ENCODE measurements at regions not wholly inside any gene's neighbourhood (a gene's known extent, or its start where the extent isn't known, plus 50 kb on each side); places are given as distances from the start of the nearest gene placed in this dataset.
A peak's percentile ranks its signal among the peaks of the same experiment; 100 is the strongest.
"Not testable (repeated sequence)": the region's sequence is repeated elsewhere in the genome, so short reads cannot be mapped to it uniquely, and the experiment has no call there.

GRCh38 chr7:52569151-52569550 lies 466.3 kb upstream of the POM121L12 start:
- DNase-seq = no peak

GRCh38 chr7:52565974-52566373 lies 469.5 kb upstream of the POM121L12 start:
- DNase-seq = no peak

GRCh38 chr7:52555805-52556204 lies 479.6 kb upstream of the POM121L12 start:
- no peak for DNase-seq

- DNase-seq = peak; percentile 53
Measured at GRCh38 chr7:52547308-52547910, 488.0 kb upstream of the POM121L12 start.

GRCh38 chr7:52541198-52541765 lies 494.2 kb upstream of the POM121L12 start:
- not testable (repeated sequence) for DNase-seq

- DNase-seq = no peak
Measured at GRCh38 chr7:52540041-52540440, 495.4 kb upstream of the POM121L12 start.

- no peak for DNase-seq
Measured at GRCh38 chr7:52539414-52539813, 496.0 kb upstream of the POM121L12 start.

- DNase-seq = no peak
Measured at GRCh38 chr7:52537051-52537450, 498.4 kb upstream of the POM121L12 start.

- no peak for DNase-seq
Measured at GRCh38 chr7:52525772-52526341, 509.6 kb upstream of the POM121L12 start.

- no peak for DNase-seq
Measured at GRCh38 chr7:52518869-52519268, 516.6 kb upstream of the POM121L12 start.

GRCh38 chr7:52512656-52513055 lies 522.8 kb upstream of the POM121L12 start:
- DNase-seq = no peak

- no peak for DNase-seq
Measured at GRCh38 chr7:52507546-52508255, 527.7 kb upstream of the POM121L12 start.

GRCh38 chr7:52506325-52506724 lies 529.1 kb upstream of the POM121L12 start:
- DNase-seq = no peak

- DNase-seq = no peak
Measured at GRCh38 chr7:52504561-52504960, 530.9 kb upstream of the POM121L12 start.

- DNase-seq = no peak
Measured at GRCh38 chr7:52502281-52502680, 533.2 kb upstream of the POM121L12 start.

- DNase-seq = no peak
Measured at GRCh38 chr7:52501696-52502095, 533.7 kb upstream of the POM121L12 start.

GRCh38 chr7:52500841-52501240 lies 534.6 kb upstream of the POM121L12 start:
- peak; percentile 45 for DNase-seq

GRCh38 chr7:52498366-52498765 lies 537.1 kb upstream of the POM121L12 start:
- DNase-seq = no peak

- DNase-seq = no peak
Measured at GRCh38 chr7:52486267-52486666, 549.2 kb upstream of the POM121L12 start.

GRCh38 chr7:52482076-52482475 lies 553.4 kb upstream of the POM121L12 start:
- no peak for DNase-seq

GRCh38 chr7:52481571-52481970 lies 553.9 kb upstream of the POM121L12 start:
- no peak for DNase-seq

GRCh38 chr7:52479990-52480389 lies 555.4 kb upstream of the POM121L12 start:
- no peak for DNase-seq

- no peak for DNase-seq
Measured at GRCh38 chr7:52475001-52475582, 560.3 kb upstream of the POM121L12 start.

GRCh38 chr7:52473756-52474155 lies 561.7 kb upstream of the POM121L12 start:
- no peak for DNase-seq
